Head of caudate nucleus (tissue), 42 donors: ENCODE measurements at regions not wholly inside any gene's neighbourhood (a gene's known extent, or its start where the extent isn't known, plus 50 kb on each side); places are given as distances from the start of the nearest gene placed in this dataset.
"Not testable (repeated sequence)": the region's sequence is repeated elsewhere in the genome, so short reads cannot be mapped to it uniquely, and the experiment has no call there.

Experiments used
- DNase-seq, 42 donors: peaks; one replicate each; pipeline versions ENCODE4 v3.0.0 to v3.0.0-alpha.2; 2020 to 2021; ENCODE audit warnings: mixed read lengths in 7 of 42
- intact Hi-C: fragments of 100-400 bp; cut with DNase I; formaldehyde crosslinking; loops from one replicate; pipeline ENCODE4 v1.15.0; 2022

DNA sequence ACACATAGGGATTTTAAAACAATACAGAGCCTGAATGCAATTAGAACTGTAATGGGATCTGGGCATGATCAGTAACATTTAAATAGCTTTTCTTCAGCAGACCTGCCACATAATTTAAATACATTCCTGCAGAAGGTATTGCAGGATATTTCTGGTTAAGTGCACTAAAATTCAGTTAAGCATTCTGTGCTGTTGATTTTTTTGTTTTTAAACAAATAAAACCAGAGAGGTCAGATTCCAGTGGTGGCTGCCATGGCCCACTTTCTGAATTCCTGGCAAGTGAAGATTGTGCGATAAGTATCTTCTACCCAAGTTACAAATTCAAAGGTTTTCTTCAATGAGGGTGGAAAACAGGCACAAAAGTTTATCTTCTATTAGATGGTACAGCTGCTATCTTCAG is 98.7 kb downstream of the RAP2B start:
- DNase-seq = no peak
- intact Hi-C loops = no loop called here

DNA sequence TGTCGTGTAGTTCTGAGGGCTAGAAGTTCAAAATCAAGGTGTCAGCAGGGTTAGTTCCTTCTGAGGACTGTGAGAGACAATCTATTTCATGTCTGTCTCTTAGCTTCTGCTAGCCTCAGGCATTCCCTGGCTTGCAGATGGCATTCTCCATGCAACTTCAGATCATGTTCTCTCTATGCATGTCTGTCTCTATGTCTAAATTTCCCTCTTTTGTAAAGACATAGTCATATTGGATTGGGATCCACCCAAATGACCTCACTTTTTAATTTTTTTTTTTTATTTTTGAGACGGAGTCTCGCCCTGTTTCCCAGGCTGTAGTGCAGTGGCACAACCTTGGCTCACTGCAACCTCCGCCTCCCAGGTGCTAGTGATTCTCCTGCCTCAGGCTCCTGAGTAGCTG is 104.6 kb downstream of the RAP2B start:
- intact Hi-C loops = no loop called here
- no peak for DNase-seq

DNA sequence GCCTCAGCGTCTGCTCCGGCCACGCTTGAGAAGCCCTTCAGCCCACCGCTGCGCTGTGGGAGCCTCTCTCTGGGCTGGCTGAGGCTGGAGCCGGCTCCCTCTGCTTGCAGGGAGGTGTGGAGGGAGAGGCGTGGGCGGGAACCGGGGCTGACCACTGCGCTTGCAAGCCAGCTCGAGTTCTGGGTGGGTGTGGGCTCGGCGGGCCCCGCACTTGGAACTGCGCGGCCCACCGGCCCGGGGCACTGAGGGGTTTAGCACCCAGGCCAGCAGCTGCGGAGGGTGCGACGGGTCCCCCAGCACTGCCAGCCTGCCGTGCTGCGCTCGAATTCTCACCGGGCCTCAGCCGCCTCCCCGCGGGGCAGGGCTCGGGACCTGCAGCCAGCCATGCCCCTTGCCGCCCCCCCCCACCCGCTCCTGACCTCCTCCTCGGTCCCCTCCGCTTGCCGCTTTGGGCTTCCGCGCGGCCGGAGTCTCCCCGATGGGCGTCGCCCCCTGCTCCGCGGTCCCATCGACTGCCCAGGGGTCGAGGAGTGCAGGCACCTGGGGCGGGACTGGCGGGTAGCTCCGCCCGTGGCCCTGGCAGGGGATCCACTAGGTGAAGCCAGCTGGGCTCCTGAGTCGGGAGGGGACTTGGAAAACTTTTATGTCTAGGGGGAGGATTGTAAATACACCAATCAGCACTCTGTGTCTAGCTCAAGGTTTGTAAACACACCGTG is 106.7 kb downstream of the RAP2B start:
- intact Hi-C loops = no loop called here
- DNase-seq = no peak

- intact Hi-C loops = no loop called here
- no peak for DNase-seq
These were observed 107.7 kb downstream of the RAP2B start for GRCh38 chr3:153269730-153270129.

DNA sequence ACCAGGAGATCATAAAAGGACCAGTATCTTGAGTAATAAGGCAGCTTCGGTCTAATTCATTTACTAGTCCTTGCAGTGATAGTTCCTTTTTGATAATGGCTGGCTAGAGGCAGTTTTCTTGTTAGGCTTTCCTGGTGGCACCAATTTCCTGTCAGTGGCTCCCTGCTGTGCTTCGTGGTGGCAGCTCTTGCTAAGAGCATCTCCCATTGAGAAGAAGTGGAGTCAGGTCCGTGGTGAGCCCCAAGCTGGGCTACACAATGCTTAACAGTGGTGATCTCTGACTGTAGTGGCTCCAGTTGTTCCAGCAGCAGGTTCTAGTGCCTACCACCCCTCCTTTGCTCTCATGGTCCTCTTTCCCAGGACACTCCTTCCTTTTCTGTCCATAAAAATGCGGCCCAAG is 111.2 kb downstream of the RAP2B start:
- intact Hi-C loops = no loop called here
- DNase-seq = no peak

- intact Hi-C loops = no loop called here
- peak in 5 of 42 donors; percentile 21 to 55 (median 33) for DNase-seq
These were observed 111.9 kb downstream of the RAP2B start for GRCh38 chr3:153273767-153274435.

- DNase-seq = peak in 2 of 42 donors; percentile 8 to 17
- intact Hi-C loops = no loop called here
These were observed 112.5 kb downstream of the RAP2B start for GRCh38 chr3:153274561-153274960.

- intact Hi-C loops = no loop called here
- DNase-seq = no peak
These were observed 113.5 kb downstream of the RAP2B start for GRCh38 chr3:153275514-153275913.

GRCh38 chr3:153277029-153277428 is 115.0 kb downstream of the RAP2B start:
- intact Hi-C loops = no loop called here
- no peak for DNase-seq

DNA sequence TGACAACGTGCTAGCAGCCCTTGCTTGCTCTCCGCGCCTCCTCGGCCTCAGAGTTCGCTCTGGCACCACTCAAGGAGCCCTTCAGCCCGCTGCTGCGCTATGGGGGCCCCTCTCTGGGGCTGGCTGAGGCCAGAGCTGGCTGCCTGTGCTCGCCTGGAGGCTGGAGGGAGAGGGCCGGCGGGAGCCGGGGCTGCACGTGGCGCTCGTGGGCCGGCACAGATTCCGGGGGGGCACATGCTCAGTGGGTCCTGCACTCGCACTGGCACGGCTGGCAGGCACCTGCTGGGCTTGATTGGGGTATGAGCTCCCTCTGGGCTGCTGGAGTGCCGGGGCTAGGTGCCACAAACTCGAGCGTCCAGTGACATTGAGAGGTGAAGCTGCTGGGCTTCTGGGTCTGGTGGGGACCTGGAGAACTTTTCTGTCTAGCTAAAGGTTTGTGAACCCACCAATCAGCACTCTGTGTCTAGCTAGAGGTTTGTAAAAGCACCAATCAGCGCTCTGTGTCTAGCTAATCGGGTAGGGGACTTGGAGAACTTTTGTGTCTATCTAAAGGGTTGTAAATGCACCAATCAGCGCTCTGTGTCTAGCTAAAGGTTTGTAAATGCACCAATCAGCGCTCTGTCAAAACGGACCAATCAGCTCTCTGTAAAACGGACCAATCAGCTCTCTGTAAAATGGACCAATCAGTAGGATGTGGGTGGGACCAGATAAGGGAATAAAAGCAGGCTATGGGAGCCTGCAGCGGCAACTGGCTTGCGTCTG is 119.4 kb downstream of the RAP2B start:
- intact Hi-C loops, DNase-seq: not testable (repeated sequence)

- intact Hi-C loops = no loop called here
- DNase-seq = no peak
These were observed 120.3 kb downstream of the RAP2B start for GRCh38 chr3:153282355-153282754.

- intact Hi-C loops = no loop called here
- DNase-seq = peak in 31 of 42 donors; percentile 18 to 73 (median 44)
These were observed 122.4 kb downstream of the RAP2B start for GRCh38 chr3:153284282-153284938.

- intact Hi-C loops = no loop called here
- no peak for DNase-seq
These were observed 123.2 kb downstream of the RAP2B start for GRCh38 chr3:153285194-153285641.

DNA sequence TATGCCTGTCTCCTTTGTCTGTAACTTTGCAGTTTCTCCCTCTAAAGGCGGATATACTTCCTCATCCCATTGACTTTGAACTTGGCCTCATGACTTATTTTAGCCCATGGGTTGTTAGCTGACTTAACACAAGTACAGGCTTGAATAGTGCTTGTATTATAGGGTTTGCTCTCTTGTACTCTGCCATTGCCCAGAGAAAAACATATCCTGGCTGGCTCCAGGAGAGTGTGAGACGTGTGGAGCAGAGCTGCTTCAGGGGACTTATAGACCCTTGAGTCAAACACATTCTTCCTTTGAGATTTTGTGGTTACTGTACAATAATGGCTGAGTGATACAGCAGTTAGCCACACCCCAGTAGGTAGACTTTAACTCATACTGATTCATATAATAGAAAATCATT is 124.0 kb downstream of the RAP2B start:
- no peak for DNase-seq
- intact Hi-C loops = no loop called here

GRCh38 chr3:153287017-153287416 is 125.0 kb downstream of the RAP2B start:
- intact Hi-C loops = no loop called here
- no peak for DNase-seq

GRCh38 chr3:153289334-153289808 is 127.3 kb downstream of the RAP2B start:
- intact Hi-C loops = no loop called here

DNA sequence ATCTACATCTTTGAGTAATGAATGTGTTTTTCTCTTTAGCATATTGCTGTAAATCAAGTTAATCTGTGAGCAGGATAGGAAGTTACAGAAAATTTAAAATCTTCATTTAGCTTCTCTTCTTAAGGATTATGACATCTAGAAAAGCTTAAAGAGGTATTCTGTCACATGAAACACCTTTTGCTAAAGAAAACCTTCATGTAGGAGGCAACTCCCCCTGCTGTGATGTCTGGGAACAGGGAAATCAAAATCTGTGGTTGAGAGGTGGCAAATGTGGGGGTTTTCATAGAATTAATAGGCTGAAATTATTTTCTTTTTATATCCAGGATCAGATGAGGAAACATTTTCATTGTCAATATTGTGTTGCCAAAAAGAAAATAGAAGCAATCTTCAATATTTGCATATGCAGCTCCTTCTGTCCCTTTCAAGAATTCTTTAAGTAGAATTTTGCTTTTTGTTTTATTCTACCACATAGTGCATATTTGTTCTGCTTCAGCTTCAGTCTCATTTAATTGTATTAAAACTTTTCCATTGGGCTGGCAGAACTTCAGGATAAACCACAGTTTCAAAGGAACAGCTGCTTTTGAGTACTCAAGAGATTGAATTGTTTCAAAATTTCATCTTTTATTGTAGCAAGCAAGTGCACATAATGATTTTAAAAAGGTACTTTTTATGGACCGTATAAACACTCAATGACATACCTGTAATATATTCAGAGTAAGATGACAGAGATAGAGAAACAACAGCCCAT is 128.4 kb downstream of the RAP2B start:
- intact Hi-C loops = loop anchor here (5.0 kb wide), 1 partner anchor 128 kb away; the partner anchor contains the start of gene RAP2B
- DNase-seq = peak in 14 of 42 donors; percentile 15 to 76 (median 45)

More at GRCh38 chr3:153289334-153289808, 127.3 kb downstream of the RAP2B start:
- DNase-seq = peak in 3 of 42 donors; percentile 12 to 27 (median 16)

- no peak for DNase-seq
- intact Hi-C loops = loop anchor here (5.0 kb wide), 1 partner anchor 129 kb away; the partner anchor contains the start of gene RAP2B
These were observed 129.1 kb downstream of the RAP2B start for GRCh38 chr3:153291059-153291685.
